Activated naive CD8-positive, alpha-beta T cell treated with anti-CD3 and anti-CD28 coated beads for 36 hours (primary cell): ENCODE measurements at regions not wholly inside any gene's neighbourhood (a gene's known extent, or its start where the extent isn't known, plus 50 kb on each side); places are given as distances from the start of the nearest gene placed in this dataset.

Experiments
- DNase-seq: peaks from one replicate; pipeline ENCODE4 v3.0.0; 2021
- H3K27ac Mint-ChIP-seq: one replicate; pipeline ENCODE4 v1.8.0; 2022; ENCODE audit warnings: mild to moderate bottlenecking, moderate library complexity, mixed read lengths
- H3K27me3 Mint-ChIP-seq: one replicate; pipeline ENCODE4 v1.8.0; 2022; ENCODE audit warnings: mild to moderate bottlenecking, mixed read lengths
- H3K36me3 Mint-ChIP-seq: one replicate; pipeline ENCODE4 v1.8.0; 2021; ENCODE audit warnings: mild to moderate bottlenecking, mixed read lengths
- H3K4me1 Mint-ChIP-seq: one replicate; pipeline ENCODE4 v1.8.0; 2021; ENCODE audit warnings: mixed read lengths
- H3K4me3 Mint-ChIP-seq: one replicate; pipeline ENCODE4 v1.8.0; 2022; ENCODE audit warnings: mild to moderate bottlenecking, moderate library complexity, mixed read lengths
- H3K9me3 Mint-ChIP-seq: one replicate; pipeline ENCODE4 v1.8.0; 2022; ENCODE audit warnings: mixed read lengths

- Mint-ChIP-seq H3K4me1 (no peaks in the 10 kb centered on the region), H3K27me3 (no peaks in the 10 kb centered on the region), H3K9me3 (peaks cover 23% of the 10 kb centered on the region), H3K36me3 (no peaks in the 10 kb centered on the region), H3K4me3 (no peak overlapping the region), H3K27ac (no peak overlapping the region)
- DNase-seq = no peak
These were observed 366.2 kb downstream of the TFAP2A start for GRCh38 chr6:10048370-10049297.

GRCh38 chr6:10042280-10042679, 372.6 kb downstream of the TFAP2A start:
- Mint-ChIP-seq H3K27me3 (no peaks in the 10 kb centered on the region), H3K9me3 (no peaks in the 10 kb centered on the region), H3K27ac (no peak overlapping the region), H3K4me1 (no peaks in the 10 kb centered on the region), H3K4me3 (no peak overlapping the region), H3K36me3 (no peaks in the 10 kb centered on the region)
- no peak for DNase-seq

GRCh38 chr6:10033223-10033829, 381.5 kb downstream of the TFAP2A start:
- no peaks in the 10 kb centered on the region for H3K36me3 Mint-ChIP-seq
- H3K27ac Mint-ChIP-seq = no peak overlapping the region
- no peaks in the 10 kb centered on the region for H3K27me3 Mint-ChIP-seq
- DNase-seq = no peak
- H3K9me3 Mint-ChIP-seq = no peaks in the 10 kb centered on the region
- H3K4me1 Mint-ChIP-seq = no peaks in the 10 kb centered on the region
- H3K4me3 Mint-ChIP-seq = no peak overlapping the region

- DNase-seq = no peak
- Mint-ChIP-seq H3K9me3 (no peaks in the 10 kb centered on the region), H3K4me1 (no peaks in the 10 kb centered on the region), H3K27ac (no peak overlapping the region), H3K36me3 (no peaks in the 10 kb centered on the region), H3K4me3 (no peak overlapping the region), H3K27me3 (no peaks in the 10 kb centered on the region)
These were observed 383.3 kb downstream of the TFAP2A start for GRCh38 chr6:10031617-10032016.

GRCh38 chr6:10030942-10031537, 383.8 kb downstream of the TFAP2A start:
- Mint-ChIP-seq H3K36me3 (no peaks in the 10 kb centered on the region), H3K27me3 (no peaks in the 10 kb centered on the region), H3K4me1 (no peaks in the 10 kb centered on the region), H3K4me3 (no peak overlapping the region), H3K27ac (no peak overlapping the region), H3K9me3 (no peaks in the 10 kb centered on the region)
- no peak for DNase-seq

GRCh38 chr6:10028222-10028621, 386.7 kb downstream of the TFAP2A start:
- no peaks in the 10 kb centered on the region for H3K27me3 Mint-ChIP-seq
- no peaks in the 10 kb centered on the region for H3K9me3 Mint-ChIP-seq
- no peak overlapping the region for H3K27ac Mint-ChIP-seq
- no peaks in the 10 kb centered on the region for H3K4me1 Mint-ChIP-seq
- DNase-seq = no peak
- H3K36me3 Mint-ChIP-seq = no peaks in the 10 kb centered on the region
- H3K4me3 Mint-ChIP-seq = no peak overlapping the region

- H3K9me3 Mint-ChIP-seq = no peaks in the 10 kb centered on the region
- no peaks in the 10 kb centered on the region for H3K27me3 Mint-ChIP-seq
- H3K36me3 Mint-ChIP-seq = no peaks in the 10 kb centered on the region
- no peak overlapping the region for H3K27ac Mint-ChIP-seq
- H3K4me1 Mint-ChIP-seq = no peaks in the 10 kb centered on the region
- no peak overlapping the region for H3K4me3 Mint-ChIP-seq
- no peak for DNase-seq
These were observed 395.0 kb downstream of the TFAP2A start for GRCh38 chr6:10019851-10020250.

- no peak for DNase-seq
- H3K36me3 Mint-ChIP-seq = no peaks in the 10 kb centered on the region
- H3K27me3 Mint-ChIP-seq = no peaks in the 10 kb centered on the region
- peaks cover under 1% of the 10 kb centered on the region for H3K9me3 Mint-ChIP-seq
- H3K27ac Mint-ChIP-seq = no peak overlapping the region
- no peaks in the 10 kb centered on the region for H3K4me1 Mint-ChIP-seq
- no peak overlapping the region for H3K4me3 Mint-ChIP-seq
These were observed 400.3 kb downstream of the TFAP2A start for GRCh38 chr6:10014557-10014956.

- Mint-ChIP-seq H3K4me1 (no peaks in the 10 kb centered on the region), H3K4me3 (no peak overlapping the region), H3K36me3 (no peaks in the 10 kb centered on the region), H3K27me3 (no peaks in the 10 kb centered on the region), H3K9me3 (no peaks in the 10 kb centered on the region), H3K27ac (no peak overlapping the region)
- DNase-seq = no peak
These were observed 414.3 kb downstream of the TFAP2A start for GRCh38 chr6:10000551-10000950.

GRCh38 chr6:9999796-10000195, 415.1 kb downstream of the TFAP2A start:
- Mint-ChIP-seq H3K4me3 (no peak overlapping the region), H3K27me3 (no peaks in the 10 kb centered on the region), H3K9me3 (no peaks in the 10 kb centered on the region), H3K36me3 (no peaks in the 10 kb centered on the region), H3K27ac (no peak overlapping the region), H3K4me1 (no peaks in the 10 kb centered on the region)
- DNase-seq = no peak

GRCh38 chr6:9986273-9986672, 428.6 kb downstream of the TFAP2A start:
- no peak overlapping the region for H3K4me3 Mint-ChIP-seq
- H3K4me1 Mint-ChIP-seq = no peaks in the 10 kb centered on the region
- DNase-seq = no peak

GRCh38 chr6:9985481-9985880, 429.4 kb downstream of the TFAP2A start:
- Mint-ChIP-seq H3K27me3 (no peaks in the 10 kb centered on the region), H3K4me3 (no peak overlapping the region), H3K36me3 (no peaks in the 10 kb centered on the region), H3K27ac (no peak overlapping the region), H3K4me1 (no peaks in the 10 kb centered on the region), H3K9me3 (peaks cover 7% of the 10 kb centered on the region)
- DNase-seq = no peak

More at GRCh38 chr6:9986273-9986672, 428.6 kb downstream of the TFAP2A start:
- Mint-ChIP-seq H3K36me3 (no peaks in the 10 kb centered on the region), H3K27me3 (no peaks in the 10 kb centered on the region), H3K27ac (no peak overlapping the region), H3K9me3 (peaks cover 8% of the 10 kb centered on the region)

GRCh38 chr6:9984607-9985006, 430.3 kb downstream of the TFAP2A start:
- Mint-ChIP-seq H3K36me3 (no peaks in the 10 kb centered on the region), H3K4me3 (no peak overlapping the region), H3K4me1 (no peaks in the 10 kb centered on the region), H3K27me3 (no peaks in the 10 kb centered on the region), H3K27ac (no peak overlapping the region), H3K9me3 (peaks cover 7% of the 10 kb centered on the region)
- DNase-seq = no peak

GRCh38 chr6:9983168-9983567, 431.7 kb downstream of the TFAP2A start:
- Mint-ChIP-seq H3K9me3 (peaks cover 7% of the 10 kb centered on the region), H3K36me3 (no peaks in the 10 kb centered on the region), H3K27ac (no peak overlapping the region), H3K4me1 (no peaks in the 10 kb centered on the region), H3K27me3 (no peaks in the 10 kb centered on the region), H3K4me3 (no peak overlapping the region)
- no peak for DNase-seq

GRCh38 chr6:9982215-9982614, 432.7 kb downstream of the TFAP2A start:
- H3K27me3 Mint-ChIP-seq = no peaks in the 10 kb centered on the region
- H3K4me3 Mint-ChIP-seq = no peak overlapping the region
- DNase-seq = no peak
- H3K9me3 Mint-ChIP-seq = peaks cover 7% of the 10 kb centered on the region
- no peak overlapping the region for H3K27ac Mint-ChIP-seq
- no peaks in the 10 kb centered on the region for H3K4me1 Mint-ChIP-seq
- H3K36me3 Mint-ChIP-seq = no peaks in the 10 kb centered on the region
